ENCODE measurements at regions not wholly inside any gene's neighbourhood (a gene's known extent, or its start where the extent isn't known, plus 50 kb on each side); places are given as distances from the start of the nearest gene placed in this dataset.

DNA sequence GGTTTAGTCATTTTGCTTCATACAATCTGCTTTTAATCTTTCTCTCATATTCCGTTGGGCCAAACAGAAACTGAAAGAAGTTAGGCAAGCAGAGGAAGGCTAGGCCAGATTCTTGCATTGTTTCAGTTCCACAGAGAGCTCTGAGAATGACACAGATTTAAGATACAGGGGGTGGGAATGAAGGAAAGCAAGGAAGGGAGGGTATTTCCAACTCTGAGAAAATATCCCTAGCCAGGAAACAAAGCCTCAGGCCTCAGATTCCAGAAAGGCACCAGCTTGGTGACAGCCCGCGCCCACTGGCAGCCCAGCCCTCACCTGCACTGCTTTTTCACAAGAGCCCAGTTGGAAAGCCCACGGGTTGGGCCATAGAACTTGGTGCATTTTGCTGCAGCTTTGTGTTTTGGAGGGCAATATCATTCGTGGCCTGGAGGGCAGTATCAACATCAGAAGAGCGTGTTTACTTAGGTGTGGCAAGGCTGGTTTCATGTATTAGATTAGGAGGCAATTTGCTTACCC, 63.5 kb downstream of the ENC1 start:
- DNase-seq = peak; percentile 27 to 33

- DNase-seq = no peak
These were observed 64.6 kb downstream of the ENC1 start for GRCh38 chr5:74575741-74576538.

DNA sequence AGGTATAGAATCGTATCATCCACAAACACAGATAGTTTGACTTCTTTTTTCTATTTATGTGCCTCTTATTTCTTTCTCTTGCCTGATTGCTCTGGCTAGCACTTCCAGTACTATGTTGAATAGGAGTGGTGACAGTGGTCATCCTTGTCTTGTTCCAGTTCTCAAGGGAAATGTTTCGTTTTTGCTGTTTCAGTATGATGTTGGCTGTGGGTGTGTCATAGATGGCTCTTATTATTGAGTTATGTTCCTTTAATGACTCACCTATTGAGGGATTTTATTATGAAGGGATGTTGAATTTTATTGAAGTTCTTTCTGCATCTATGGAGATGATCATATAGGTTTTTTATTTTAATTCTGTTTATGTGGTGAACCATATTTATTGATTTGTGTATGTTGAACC, 70.3 kb downstream of the ENC1 start:
- DNase-seq = no peak

GRCh38 chr5:74567411-74567995, 73.0 kb downstream of the ENC1 start:
- no peak for DNase-seq

- DNase-seq = no peak
These were observed 78.4 kb downstream of the ENC1 start for GRCh38 chr5:74562122-74562521.

DNA sequence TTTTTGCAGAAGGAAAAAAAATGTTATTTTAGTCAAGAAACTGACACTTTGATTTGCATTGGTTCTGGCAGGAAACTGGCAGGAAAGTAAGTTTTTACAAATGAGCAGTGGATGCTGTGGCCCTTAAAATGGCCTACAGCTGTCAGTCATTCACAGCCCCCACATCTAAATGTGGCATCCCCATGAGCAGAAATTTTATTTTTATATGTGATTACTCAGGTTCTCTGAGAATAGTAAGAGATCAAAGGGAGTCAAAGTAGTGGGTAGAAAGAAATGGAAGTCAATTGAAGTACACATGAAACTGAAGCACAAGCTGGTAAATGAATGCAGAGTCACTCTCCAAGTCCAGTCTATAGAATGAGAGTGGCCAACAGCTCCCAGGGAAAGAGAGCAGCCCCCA, 80.3 kb downstream of the ENC1 start:
- no peak for DNase-seq

- no peak for DNase-seq
These were observed 83.6 kb downstream of the ENC1 start for GRCh38 chr5:74556631-74557595.

DNA sequence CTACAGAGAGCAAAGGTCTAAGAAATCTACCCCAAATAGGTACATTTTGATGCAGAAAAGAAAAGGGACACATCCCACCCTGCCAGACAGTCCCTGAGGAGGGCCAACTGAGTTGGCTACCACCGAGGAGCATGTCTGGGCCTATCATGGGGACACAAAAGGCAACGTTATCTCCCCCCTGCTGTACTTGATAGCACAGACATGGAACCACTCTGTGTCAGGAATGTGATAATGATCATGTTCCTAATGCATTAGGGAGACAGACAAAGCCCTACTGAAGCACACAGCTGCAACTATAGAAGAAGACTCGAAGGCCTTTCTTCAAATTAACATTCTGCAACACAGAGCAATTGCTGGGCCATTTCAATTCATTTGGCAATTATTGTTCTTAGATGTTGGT, 84.5 kb downstream of the ENC1 start:
- DNase-seq = no peak

DNA sequence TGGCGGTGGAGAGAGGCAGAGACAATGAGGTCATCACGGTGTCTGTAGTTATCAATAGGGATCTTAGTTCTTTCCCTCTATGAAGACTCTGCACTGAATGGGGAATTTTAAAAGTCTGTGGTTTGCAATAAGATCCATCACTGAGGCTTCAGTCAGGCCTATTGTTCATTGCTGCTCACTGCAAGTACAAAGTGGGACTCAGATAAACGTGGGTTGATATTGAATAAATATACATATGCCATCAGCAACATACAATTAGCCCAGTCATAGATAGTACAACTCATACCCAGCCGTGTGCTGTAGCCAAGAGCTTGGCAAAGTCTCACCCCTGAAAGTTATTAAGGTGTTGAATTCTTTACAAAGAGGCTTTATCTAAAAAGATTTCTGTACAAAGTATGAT, 88.4 kb downstream of the ENC1 start:
- no peak for DNase-seq

DNA sequence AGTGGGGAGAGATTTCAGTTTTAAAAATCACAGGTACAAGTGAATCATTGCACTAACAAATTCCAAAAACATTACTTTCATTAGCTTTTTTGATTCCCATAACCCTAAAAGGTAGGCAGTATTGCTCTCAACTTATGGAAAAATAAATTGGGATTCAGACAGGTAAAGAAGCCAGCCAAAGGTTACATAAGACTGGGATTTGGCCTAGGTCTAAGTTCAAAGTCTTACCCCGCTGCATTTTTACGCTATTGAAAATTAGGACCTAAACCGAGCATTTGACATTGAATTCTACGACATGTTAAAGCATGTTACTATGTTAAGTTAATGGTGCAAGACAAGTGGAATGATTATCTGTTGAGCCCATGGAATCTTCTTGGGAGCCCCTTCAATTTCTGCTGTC, 89.6 kb downstream of the ENC1 start:
- no peak for DNase-seq

- no peak for DNase-seq
These were observed 91.1 kb downstream of the ENC1 start for GRCh38 chr5:74549384-74549783.

DNA sequence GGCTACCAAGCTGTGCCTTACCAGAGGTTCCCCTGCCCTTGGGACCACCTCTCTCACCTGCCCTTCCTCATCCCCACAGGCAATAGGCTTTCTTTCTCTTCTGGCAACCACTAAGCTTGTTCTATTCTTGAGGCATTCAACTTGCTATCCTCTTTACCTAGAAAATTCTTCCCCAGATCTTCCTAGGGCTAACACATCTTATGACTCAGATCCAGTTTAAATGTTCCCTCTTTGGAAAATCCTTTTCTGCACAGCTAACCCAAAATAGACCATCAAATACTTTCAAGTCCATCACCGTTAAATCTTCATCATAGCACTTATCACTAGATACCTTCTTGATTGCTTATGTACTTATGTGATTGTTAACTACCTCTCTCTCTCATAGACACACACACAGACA, 93.7 kb downstream of the ENC1 start:
- DNase-seq = no peak

DNA sequence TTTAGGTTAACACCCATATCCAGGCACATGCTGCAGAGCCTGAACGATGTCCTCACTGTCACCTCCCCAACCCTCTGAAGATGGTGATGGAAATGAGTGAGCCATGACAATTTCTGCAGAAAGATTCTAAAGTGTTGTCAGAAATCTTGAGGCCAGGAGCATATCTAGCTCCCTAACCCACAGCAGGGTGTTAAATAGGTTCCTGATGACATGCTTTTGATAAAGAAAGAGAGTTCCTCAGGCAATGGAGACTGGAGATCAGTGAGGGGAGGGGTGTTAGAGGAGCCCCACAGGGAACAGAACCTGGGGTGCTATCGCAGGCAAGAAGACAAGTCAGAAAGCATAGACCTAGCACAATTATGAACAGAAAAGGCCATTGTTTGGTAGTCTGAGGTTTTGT, 95.7 kb downstream of the ENC1 start:
- DNase-seq = no peak

DNA sequence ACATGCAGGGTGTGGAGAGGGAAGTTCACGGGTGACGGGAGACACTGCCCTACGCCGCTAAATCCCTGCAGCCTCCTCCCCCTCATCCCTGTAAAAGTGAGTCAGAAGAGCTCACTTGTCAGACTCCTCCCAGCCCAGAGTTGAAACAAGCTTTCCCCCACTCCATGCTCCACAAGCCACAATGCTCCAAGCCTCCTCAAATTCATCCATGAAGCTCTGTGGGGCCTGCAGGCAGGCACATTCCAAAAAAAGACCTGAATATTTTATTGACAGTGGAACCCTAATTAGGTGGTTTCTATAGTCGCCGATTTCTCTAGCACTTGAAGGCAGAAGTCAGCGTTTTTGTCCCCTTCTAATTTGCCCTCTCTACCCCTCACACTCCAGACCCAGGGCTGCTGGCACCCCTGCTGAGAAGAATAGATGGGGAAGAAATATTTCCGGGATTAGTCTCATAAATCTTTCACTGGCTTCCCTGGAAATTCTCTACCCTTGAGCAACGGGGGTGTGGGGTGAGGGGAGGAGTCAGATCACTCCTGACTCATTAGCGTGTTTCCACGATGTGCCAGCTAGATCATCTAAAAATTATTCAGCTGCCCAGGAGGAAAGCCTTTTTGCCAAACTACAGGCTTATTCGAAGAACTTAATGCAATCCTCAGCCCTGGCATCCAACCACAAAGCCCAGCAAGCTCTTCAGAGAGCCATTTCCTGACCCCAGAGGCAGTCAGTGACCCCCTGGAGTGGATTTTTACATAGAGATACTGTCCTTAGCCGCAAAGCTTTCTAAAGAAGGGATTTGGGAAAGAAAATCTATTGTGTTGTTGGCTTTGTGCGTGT, 97.1 kb downstream of the ENC1 start:
- peak in 1 of 2 donors; percentile 67 for DNase-seq

DNA sequence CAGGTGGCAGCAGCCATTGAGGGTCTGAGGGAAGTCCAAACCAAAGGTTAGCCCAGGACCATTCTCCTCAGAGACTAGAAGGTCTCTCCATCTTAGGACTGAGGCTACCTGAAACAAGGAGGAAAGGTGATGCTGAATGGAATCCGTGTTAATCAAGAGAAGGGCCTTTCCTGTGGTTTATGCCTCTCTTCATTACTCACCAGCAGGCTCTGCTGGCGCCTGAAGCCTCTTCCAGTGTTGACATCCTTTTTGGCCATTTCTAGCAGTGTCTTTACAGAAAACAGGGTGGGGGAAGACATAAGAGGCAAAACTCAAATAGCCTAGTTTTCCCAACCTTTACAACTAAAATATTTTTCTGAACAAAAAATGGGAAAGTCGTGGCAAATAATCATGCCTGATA, 98.0 kb downstream of the ENC1 start:
- no peak for DNase-seq

GRCh38 chr5:74541381-74541781, 99.1 kb downstream of the ENC1 start:
- no peak for DNase-seq

GRCh38 chr5:74540622-74541021, 99.9 kb downstream of the ENC1 start:
- no peak for DNase-seq

GRCh38 chr5:74539986-74540385, 100.5 kb downstream of the ENC1 start:
- DNase-seq = no peak

- DNase-seq = peak; percentile 96 to 97
These were observed 102.3 kb downstream of the ENC1 start for GRCh38 chr5:74538206-74538661.

DNA sequence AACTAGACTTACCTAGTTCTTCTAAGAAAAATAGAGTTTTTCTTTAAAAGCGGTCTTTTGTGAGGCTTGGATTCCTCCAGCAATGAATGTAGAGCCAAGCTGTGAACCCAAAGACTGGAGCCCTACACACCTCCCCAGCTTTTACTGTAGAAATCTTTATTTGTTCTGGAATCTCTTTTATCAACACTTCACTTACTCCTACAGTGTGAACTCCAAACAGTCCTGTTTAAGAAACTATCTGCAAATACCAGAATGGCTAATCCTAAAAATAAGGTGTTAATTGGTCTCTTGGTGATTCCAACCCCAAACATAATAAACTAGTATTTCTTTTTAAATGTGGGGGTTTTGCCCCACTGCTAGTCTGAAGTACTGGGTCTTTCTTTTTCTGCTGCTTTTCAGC, 103.9 kb downstream of the ENC1 start:
- DNase-seq = no peak

- DNase-seq = no peak
These were observed 104.6 kb downstream of the ENC1 start for GRCh38 chr5:74535926-74536325.
